Mononuclear cell (primary cell): ENCODE measurements at regions not wholly inside any gene's neighbourhood (a gene's known extent, or its start where the extent isn't known, plus 50 kb on each side); places are given as distances from the start of the nearest gene placed in this dataset.

ENCODE experiments used
- H3K27me3 ChIP-seq: 2 replicates; pipeline ENCODE4 v1.6.0; 2011; ENCODE audit warnings: low read length, control low read depth; ENCODE audit not compliant: insufficient read depth
- H3K4me1 ChIP-seq: 2 replicates; pipeline ENCODE4 v1.5.1; 2011; ENCODE audit warnings: mild to moderate bottlenecking, low read length, control low read depth; ENCODE audit not compliant: insufficient read depth
- H3K4me3 ChIP-seq: 2 replicates; pipeline ENCODE4 v1.5.1; 2011; ENCODE audit warnings: mild to moderate bottlenecking, low read length, moderate library complexity
- H3K9me3 ChIP-seq: 2 replicates; pipeline ENCODE4 v1.5.1; 2011; ENCODE audit warnings: low read depth, mild to moderate bottlenecking, control low read depth, low read length

- Histone ChIP-seq H3K9me3 (no peaks in the 10 kb centered on the region), H3K4me1 (no peaks in the 10 kb centered on the region), H3K27me3 (no peaks in the 10 kb centered on the region), H3K4me3 (no peak overlapping the region)
These were observed 311.5 kb upstream of the MGAT5 start for GRCh38 chr2:133942398-133942797.

DNA sequence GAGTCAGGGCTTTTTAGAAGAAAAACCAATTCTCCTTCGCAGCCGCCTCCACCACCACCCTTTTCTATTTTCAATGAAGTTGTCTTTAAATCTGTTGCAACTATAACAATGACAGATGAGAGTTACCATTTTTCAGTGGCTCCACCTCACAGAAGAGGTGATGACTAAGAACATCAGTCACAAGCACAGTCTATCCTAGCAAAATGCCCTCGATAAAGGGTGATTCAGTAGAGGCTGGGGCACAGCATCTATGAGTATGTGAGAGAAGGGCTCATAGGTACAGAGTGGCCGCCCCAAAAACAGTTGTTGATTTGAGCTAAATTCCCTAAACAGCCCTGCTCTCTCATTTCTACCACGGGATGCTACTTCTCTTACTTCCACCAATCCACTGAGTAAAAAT is 310.8 kb upstream of the MGAT5 start:
- H3K4me1 ChIP-seq, result no peaks in the 10 kb centered on the region
- H3K27me3 ChIP-seq, result no peaks in the 10 kb centered on the region
- no peaks in the 10 kb centered on the region for H3K9me3 ChIP-seq
- no peak overlapping the region for H3K4me3 ChIP-seq

DNA sequence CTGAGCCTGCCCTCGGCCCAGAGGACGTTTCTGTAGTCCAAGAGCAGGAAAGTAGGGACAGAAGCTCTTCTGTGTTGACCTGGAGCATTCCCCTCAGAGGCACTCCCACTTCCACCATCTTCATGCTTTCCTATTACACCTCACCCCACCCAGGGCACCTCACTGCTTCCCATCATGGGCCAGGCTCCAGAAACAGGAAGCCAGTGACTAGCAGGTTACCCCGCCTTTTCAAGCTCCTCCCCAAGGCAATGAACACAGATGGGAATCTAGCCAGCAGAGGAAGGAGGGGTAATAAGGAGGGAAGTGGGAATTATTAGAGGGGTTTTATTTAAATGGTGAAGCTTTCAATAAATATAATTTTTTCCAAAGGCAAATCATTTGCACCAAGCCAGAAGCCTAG is 308.8 kb upstream of the MGAT5 start:
- Histone ChIP-seq H3K9me3 (no peaks in the 10 kb centered on the region), H3K4me3 (no peak overlapping the region), H3K4me1 (no peaks in the 10 kb centered on the region), H3K27me3 (no peaks in the 10 kb centered on the region)

DNA sequence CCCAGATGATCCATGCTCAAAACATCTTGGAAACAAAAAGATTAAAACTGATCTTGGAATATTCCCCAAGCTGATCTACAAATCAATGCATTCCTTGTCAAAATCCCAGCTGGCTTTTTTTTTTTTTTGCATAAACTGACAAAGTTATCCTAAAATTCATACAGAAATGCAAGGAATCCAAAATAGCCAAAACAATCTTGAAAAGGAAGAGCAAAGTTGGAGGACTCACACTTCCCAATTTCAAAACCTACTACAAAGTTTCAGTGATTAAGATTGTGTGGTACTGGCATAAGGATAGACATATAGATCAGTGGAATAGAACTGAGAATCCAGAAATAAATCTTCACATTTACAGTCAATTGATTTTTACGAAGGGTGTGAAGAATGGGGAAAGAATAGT is 306.8 kb upstream of the MGAT5 start:
- H3K9me3 ChIP-seq, result no peaks in the 10 kb centered on the region
- H3K4me1 ChIP-seq, result no peaks in the 10 kb centered on the region
- no peaks in the 10 kb centered on the region for H3K27me3 ChIP-seq
- H3K4me3 ChIP-seq, result no peak overlapping the region

GRCh38 chr2:133948610-133949290 is 305.1 kb upstream of the MGAT5 start:
- no peaks in the 10 kb centered on the region for H3K27me3 ChIP-seq
- no peak overlapping the region for H3K4me3 ChIP-seq
- no peaks in the 10 kb centered on the region for H3K4me1 ChIP-seq
- H3K9me3 ChIP-seq, result no peaks in the 10 kb centered on the region

DNA sequence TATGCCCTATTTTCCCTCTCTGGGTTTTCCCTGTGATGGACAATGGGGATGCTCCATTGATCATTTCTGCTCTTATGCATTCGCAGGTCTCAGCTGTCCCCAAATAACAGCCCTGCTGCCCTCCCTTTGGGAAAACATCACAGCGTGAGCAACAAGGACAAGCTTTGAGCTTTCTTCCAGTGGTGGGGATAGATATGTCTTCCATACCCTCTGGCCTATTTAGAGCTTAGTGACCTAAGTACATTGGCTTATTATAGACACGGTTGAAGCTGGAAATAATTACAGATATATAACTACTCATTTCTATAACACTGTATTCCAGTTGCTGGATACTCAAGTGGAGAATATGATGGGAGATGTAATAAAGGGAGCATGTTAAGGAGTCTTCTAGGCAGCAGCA is 304.3 kb upstream of the MGAT5 start:
- no peaks in the 10 kb centered on the region for H3K4me1 ChIP-seq
- H3K4me3 ChIP-seq, result no peak overlapping the region
- H3K9me3 ChIP-seq, result no peaks in the 10 kb centered on the region
- no peaks in the 10 kb centered on the region for H3K27me3 ChIP-seq

- no peaks in the 10 kb centered on the region for H3K27me3 ChIP-seq
- no peaks in the 10 kb centered on the region for H3K4me1 ChIP-seq
- H3K9me3 ChIP-seq, result no peaks in the 10 kb centered on the region
These were observed 302.7 kb upstream of the MGAT5 start for GRCh38 chr2:133951209-133951608.

DNA sequence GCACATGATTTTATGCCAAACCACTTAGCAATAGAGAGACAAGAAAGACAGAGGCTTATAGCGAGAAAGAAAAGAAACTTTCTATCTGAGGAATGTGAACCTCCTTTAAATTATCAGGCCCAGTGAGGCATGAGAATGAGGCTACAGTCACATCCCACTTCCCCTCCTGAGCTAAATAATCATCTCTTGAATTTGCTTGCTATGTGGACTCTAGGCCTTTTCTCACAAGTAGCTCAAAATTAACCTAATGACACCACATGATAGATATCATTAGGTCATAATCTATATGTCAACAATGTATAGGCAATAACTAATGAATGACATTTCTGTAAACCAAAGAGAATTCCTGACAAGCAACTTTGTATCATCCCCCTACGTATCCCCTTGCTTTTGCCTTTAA is 301.5 kb upstream of the MGAT5 start:
- Histone ChIP-seq H3K27me3 (no peaks in the 10 kb centered on the region), H3K4me3 (no peak overlapping the region), H3K9me3 (no peaks in the 10 kb centered on the region), H3K4me1 (no peaks in the 10 kb centered on the region)

More at GRCh38 chr2:133951209-133951608, 302.7 kb upstream of the MGAT5 start:
- no peak overlapping the region for H3K4me3 ChIP-seq

GRCh38 chr2:133952896-133953295 is 301.0 kb upstream of the MGAT5 start:
- Histone ChIP-seq H3K4me1 (no peaks in the 10 kb centered on the region), H3K27me3 (no peaks in the 10 kb centered on the region), H3K9me3 (no peaks in the 10 kb centered on the region), H3K4me3 (no peak overlapping the region)

GRCh38 chr2:133953524-133953923 is 300.3 kb upstream of the MGAT5 start:
- Histone ChIP-seq H3K4me1 (no peaks in the 10 kb centered on the region), H3K9me3 (no peaks in the 10 kb centered on the region), H3K4me3 (no peak overlapping the region), H3K27me3 (no peaks in the 10 kb centered on the region)

DNA sequence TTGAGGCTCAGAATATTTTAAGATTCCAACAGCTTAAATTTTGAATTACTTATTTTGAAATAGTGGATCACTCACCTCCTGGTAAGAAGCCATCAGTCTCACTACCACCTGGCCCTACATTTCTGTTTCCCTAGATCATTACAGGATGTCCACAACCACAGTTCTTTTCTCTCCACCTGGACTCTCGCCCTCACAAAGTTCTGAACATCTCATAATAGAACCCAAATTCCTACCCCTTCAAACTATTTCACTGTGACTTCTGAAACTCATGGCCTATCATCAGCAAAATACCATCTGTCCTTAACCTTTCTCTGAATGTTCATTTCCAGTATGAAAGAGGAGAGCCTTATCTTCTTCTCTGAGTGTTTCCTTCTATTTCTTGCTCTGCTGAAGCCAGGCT is 299.2 kb upstream of the MGAT5 start:
- H3K4me1 ChIP-seq, result no peaks in the 10 kb centered on the region
- no peak overlapping the region for H3K4me3 ChIP-seq
- no peaks in the 10 kb centered on the region for H3K27me3 ChIP-seq
- H3K9me3 ChIP-seq, result no peaks in the 10 kb centered on the region

DNA sequence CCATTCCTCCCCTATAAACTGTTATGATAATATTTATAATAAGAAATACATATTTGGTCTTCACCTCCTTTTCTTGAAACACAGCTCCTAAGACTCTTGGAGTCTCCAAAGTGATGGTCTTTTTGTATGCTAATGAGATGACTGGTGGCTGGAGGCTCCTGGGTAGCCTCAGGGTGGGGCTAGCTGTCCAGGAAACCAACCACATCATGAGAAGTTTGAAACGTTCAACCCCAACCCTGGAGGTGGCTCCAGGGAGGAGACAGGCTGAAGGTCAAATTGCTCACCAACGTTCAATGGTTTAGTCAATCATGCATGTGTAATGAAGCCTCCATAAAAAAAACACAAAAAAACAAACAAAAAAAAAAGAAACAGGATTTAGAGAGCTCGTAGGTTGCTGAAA is 298.7 kb upstream of the MGAT5 start:
- Histone ChIP-seq H3K9me3 (no peaks in the 10 kb centered on the region), H3K4me3 (no peak overlapping the region), H3K27me3 (no peaks in the 10 kb centered on the region), H3K4me1 (no peaks in the 10 kb centered on the region)

DNA sequence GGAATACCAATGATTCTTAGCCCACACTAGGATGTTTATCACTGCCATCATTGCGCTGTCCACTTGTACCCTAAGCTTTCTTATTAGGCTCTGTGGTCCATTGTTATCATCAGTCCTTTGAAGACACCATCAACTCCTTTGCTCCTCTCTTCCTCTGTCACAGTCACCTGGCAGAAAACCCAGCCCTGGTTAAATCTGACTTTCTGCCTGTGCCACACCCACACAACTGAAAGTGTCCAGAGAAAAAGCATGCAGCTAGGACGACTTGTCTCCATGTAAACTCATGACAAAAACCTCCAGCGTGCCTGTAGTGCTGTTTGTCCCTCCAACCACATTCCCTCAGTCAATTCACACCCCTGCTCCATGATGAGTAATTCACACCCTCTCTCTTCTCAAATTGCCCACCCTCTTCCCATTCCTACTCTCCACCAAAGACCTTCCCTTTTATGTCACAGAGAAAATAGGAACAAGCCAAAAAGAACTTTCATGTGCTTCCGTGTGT is 297.4 kb upstream of the MGAT5 start:
- Histone ChIP-seq H3K4me1 (no peaks in the 10 kb centered on the region), H3K9me3 (no peaks in the 10 kb centered on the region), H3K4me3 (no peak overlapping the region), H3K27me3 (no peaks in the 10 kb centered on the region)

- no peaks in the 10 kb centered on the region for H3K4me1 ChIP-seq
- H3K4me3 ChIP-seq, result no peak overlapping the region
- no peaks in the 10 kb centered on the region for H3K9me3 ChIP-seq
- H3K27me3 ChIP-seq, result no peaks in the 10 kb centered on the region
These were observed 296.0 kb upstream of the MGAT5 start for GRCh38 chr2:133957724-133958480.

- Histone ChIP-seq H3K27me3 (no peaks in the 10 kb centered on the region), H3K4me1 (no peaks in the 10 kb centered on the region), H3K4me3 (no peak overlapping the region), H3K9me3 (no peaks in the 10 kb centered on the region)
These were observed 294.8 kb upstream of the MGAT5 start for GRCh38 chr2:133959066-133959465.
